ENCODE measurements at regions not wholly inside any gene's neighbourhood (a gene's known extent, or its start where the extent isn't known, plus 50 kb on each side); places are given as distances from the start of the nearest gene placed in this dataset.

DNA sequence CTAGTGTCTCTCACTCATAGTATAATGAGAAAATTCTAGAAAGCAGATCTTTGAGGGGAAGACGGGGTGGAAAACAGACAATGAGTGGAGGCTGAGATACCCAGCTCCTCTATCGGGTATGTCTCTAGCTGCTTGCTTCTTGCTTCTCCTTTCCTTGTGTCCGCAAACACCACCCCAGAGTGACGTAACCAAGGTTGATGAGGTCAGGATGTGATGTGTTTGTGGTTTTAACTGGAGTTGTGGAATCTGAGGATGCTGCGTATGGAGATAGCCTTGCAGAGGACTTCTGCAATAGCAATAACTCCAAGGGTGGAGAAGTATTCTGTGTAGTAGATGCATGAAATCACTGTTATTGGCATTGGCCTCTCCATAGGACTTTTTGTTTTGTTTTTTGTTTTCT lies 132.7 kb upstream of the IFNGR1 start:
- DNase-seq = no peak

DNA sequence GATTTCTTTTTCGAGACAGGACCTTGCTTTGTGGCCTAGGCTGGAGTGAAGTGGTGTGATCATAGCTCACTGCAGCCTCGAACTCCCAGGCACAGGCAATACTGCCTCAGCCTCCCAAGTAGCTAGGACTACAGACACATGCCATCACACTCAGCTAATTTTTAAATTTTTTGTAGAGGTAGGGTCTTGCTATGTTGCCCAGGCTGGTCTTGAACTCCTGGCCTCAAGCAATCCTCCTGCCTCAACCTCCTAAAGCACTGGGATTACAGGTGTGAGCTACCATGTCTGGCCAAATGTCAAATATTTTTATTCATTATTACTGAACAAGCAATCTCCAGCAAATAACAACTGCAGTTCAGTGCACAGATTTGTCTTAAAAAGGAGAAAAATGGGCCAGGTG lies 131.7 kb upstream of the IFNGR1 start:
- no peak for DNase-seq

- no peak for DNase-seq
Observed at GRCh38 chr6:137349856-137350830, 131.0 kb upstream of the IFNGR1 start.

- DNase-seq = no peak
Observed at GRCh38 chr6:137348777-137349176, 129.6 kb upstream of the IFNGR1 start.

GRCh38 chr6:137343241-137343640 lies 124.1 kb upstream of the IFNGR1 start:
- DNase-seq = no peak

- DNase-seq = no peak
Observed at GRCh38 chr6:137342607-137343190, 123.5 kb upstream of the IFNGR1 start.

DNA sequence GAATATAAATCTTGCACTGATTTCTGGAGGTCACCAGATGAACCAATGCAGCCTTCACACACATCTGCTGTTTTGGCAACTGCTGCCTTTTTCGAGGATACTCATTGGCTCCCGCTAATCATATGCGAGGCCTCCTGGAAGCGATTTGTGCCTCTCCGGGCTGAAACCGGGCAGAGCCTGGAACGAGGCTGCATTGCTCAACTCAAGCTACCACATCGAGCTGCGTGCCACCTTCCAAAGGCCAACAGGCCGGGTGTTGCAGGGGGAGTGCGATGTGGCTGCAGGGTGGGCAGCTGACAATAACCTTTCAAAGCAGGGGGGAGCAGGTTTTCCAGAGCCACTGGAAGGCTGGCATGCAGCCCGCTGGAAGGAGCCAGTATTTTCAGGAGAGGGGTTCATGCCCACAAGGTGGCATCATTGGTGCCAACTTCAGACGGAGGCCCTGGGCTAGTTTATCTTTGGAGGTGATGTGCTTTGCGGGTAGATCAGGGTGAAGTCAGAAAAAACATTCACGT lies 122.6 kb upstream of the IFNGR1 start:
- DNase-seq = peak; percentile 48 to 72

DNA sequence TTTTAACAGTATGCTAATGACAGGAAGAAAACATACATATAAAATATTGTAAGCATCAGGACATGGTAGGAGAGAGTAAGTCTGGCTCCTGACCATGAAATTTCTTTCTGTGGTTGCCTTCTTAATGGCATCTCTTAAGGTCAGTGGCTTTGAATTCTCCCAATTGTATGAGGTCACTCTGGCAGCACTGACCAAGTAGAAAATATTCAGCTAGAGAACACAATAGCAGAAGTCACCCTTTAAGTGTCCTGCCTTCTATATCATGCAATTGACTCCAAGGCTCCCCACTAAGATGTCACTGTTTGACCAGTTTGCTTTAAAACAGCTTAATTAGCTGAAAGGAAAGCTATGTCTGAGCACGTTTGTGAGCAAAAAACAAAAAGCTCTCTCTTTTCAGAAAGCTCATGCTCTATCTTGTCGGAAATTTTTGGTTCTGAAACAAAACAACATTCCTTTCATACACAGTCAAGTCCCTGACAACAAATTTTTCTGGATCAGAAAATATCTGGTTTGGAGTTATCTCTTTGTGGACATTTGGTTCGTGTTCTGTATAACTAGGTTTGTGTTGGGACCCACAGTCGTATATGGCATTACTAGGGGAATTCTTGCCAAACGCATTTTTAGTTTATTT lies 120.9 kb upstream of the IFNGR1 start:
- no peak for DNase-seq

GRCh38 chr6:137334884-137335283 lies 115.7 kb upstream of the IFNGR1 start:
- no peak for DNase-seq

- DNase-seq = no peak
Observed at GRCh38 chr6:137334094-137334493, 114.9 kb upstream of the IFNGR1 start.

GRCh38 chr6:137332637-137333280 lies 113.6 kb upstream of the IFNGR1 start:
- no peak for DNase-seq

DNA sequence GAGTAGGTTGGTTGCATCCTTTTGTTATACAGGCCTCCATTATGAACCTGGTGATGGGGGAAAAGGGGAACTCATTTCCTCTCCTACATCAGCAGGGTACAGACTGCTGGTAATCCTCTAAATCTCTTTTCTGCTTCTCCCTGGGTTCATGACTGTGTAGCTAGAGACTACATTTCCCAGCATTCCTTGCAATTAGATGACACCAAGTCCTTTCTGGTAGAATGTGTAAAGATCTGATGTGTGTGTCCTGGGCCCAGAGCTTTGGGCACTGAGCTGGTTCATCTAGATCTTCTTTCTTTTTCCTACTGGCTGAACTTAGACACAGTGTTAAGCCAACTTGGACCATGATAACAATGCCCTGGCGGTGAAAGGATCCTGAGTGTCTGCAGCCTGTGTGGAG lies 104.7 kb upstream of the IFNGR1 start:
- DNase-seq = no peak

DNA sequence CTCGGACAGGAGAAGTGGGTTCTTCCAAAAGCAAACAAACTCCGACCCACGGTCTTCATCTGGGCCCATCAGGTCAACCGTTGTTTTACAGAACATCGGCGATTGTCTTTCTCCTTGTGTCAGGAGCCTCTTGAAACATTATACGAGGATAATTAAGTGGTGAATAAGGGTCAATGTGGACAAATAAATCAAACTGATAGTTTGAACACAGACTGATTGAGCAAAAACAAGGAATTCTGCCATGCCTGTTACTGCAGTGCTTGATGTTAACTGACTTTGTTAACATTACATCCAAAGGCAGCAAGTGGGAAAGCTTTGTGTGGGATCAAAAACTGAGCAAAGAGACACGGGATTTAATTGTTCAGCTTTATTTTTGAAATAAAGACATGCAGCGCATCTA lies 101.1 kb upstream of the IFNGR1 start:
- no peak for DNase-seq

DNA sequence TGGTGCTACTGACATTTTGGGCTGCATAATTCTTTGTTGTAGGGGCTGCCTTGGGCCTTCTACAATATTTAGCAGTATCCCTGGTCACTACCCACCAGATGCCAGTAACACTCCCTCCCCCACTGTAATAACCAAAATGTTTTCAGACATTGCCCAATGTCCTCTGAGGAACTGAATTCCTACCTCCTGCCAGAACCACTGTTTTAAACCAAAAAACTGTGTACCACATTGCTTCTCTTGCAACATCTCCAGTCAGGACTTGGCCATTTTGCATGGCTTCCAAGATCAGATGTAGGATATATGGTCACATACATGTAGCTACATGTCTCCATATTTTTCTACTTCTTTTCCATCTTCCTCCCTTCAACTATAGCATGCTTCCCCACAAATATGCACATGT lies 97.4 kb upstream of the IFNGR1 start:
- DNase-seq = no peak

DNA sequence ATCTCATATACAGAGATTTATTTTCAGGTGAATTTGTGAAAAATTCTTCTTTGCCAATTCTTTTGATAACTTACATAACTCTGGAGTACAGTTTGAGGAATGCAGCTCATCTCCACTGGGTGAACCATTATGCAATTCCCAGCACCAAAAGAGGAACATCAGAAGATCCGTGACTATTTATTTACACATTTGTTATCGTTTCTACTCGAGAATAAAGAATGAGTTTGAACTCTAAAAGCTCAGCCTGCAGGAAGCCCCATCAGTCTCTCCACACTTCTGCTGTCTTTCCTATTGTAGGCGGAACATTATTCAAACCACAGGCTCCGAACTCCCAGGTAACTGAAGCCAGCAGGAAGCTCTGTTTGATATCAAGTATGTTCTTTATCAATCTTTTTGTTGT lies 95.9 kb upstream of the IFNGR1 start:
- peak in 1 of 2 experiments; percentile 3 for DNase-seq

GRCh38 chr6:137313928-137314855 lies 95.0 kb upstream of the IFNGR1 start:
- peak; percentile 54 for DNase-seq

GRCh38 chr6:137313211-137313610 lies 94.0 kb upstream of the IFNGR1 start:
- DNase-seq = no peak

- DNase-seq = no peak
Observed at GRCh38 chr6:137311940-137312339, 92.8 kb upstream of the IFNGR1 start.

- DNase-seq = peak in 1 of 2 experiments; percentile 31
Observed at GRCh38 chr6:137309078-137309762, 90.0 kb upstream of the IFNGR1 start.

GRCh38 chr6:137307163-137307854 lies 88.1 kb upstream of the IFNGR1 start:
- DNase-seq = no peak

DNA sequence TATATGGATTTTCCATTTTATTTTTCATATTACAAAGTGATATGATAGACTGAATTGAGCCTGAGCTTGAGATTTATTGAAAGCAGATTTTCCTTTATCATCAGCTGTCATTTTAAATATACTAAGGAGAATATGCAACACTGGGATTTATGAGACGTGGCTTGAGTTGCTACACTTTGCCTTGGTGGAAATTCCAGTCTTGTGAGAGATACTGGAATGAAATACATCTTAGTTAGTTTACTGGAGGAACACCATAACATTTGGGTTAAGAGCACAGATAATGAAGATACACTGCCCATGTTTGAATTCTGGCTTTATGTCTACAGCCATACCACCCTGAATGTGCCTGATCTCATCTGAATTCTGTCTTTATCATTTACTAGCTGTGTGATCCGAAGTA lies 86.5 kb upstream of the IFNGR1 start:
- DNase-seq = no peak

All from NCI-H2081 (cell line).